ENCODE measurements at regions not wholly inside any gene's neighbourhood (a gene's known extent, or its start where the extent isn't known, plus 50 kb on each side); places are given as distances from the start of the nearest gene placed in this dataset.

DNA sequence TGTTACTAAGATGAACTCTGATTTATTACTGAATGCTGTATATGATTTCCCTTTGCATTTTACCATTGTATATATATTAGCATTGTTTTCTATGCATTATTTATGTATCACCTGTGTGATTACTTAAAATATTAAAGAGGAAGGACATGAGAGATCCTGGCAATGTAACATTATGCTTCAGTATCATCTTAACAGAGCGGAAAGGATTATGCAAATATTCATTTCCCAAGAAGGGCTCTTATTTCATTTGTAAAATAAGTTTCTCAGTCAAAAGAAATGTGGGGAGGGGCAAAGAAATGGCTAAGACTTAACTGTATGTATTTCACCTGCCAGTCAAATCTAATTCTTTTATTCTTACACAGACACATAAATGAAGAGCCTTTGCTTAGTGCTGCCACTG is 654.2 kb upstream of the PKDCC start:
- no peak for TF ChIP-seq CTCF (conservative IDR thresholded peaks at IDR 0.05; ENCODE audit: low read depth, low read length)
- Histone ChIP-seq H3K27ac (no peak overlapping the region), H3K79me2 (ENCODE audit: insufficient read depth, low read depth) (no peaks in the 10 kb centered on the region), H3K9ac (no peak overlapping the region), H3K4me1 (ENCODE audit: low read depth, poor library complexity, severe bottlenecking) (no peaks in the 10 kb centered on the region), H3K36me3 (ENCODE audit: insufficient read depth) (no peaks in the 10 kb centered on the region), H2AFZ (ENCODE audit: low read depth) (no peak overlapping the region), H3K4me2 (no peak overlapping the region), H3K4me3 (IDR thresholded peaks at IDR 0.05; ENCODE audit: insufficient read depth, low read depth, low read length) (no peak overlapping the region), H4K20me1 (ENCODE audit: insufficient read depth) (no peaks in the 10 kb centered on the region), H3K27me3 (ENCODE audit: insufficient read depth, low read depth) (no peaks in the 10 kb centered on the region)

DNA sequence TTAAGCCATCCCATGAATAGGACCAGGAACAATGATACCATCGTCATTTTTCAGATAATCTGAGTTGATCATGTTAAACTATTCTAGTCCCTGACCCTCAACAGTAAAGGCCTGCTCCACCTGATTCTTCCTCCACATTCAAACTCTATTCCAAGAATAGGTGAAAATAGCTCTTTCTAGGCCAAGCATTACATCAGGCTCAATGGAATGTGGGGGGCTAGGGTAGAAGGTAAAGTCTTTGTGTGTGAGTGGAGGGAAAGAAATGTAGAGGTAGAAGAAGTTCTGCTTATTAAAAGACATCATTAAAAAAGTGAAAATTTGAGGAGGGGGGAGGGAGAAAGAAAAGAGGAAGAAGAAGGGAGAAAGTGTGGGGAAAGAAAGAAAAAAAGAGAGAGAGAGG is 653.3 kb upstream of the PKDCC start:
- Histone ChIP-seq H3K4me2 (no peak overlapping the region), H3K27me3 (ENCODE audit: insufficient read depth, low read depth) (no peaks in the 10 kb centered on the region), H3K36me3 (ENCODE audit: insufficient read depth) (no peaks in the 10 kb centered on the region), H2AFZ (ENCODE audit: low read depth) (no peak overlapping the region), H3K4me3 (IDR thresholded peaks at IDR 0.05; ENCODE audit: insufficient read depth, low read depth, low read length) (no peak overlapping the region), H3K27ac (no peak overlapping the region), H3K4me1 (ENCODE audit: low read depth, poor library complexity, severe bottlenecking) (no peaks in the 10 kb centered on the region), H4K20me1 (ENCODE audit: insufficient read depth) (no peaks in the 10 kb centered on the region), H3K9ac (no peak overlapping the region), H3K79me2 (ENCODE audit: insufficient read depth, low read depth) (no peaks in the 10 kb centered on the region)
- no peak for TF ChIP-seq CTCF (conservative IDR thresholded peaks at IDR 0.05; ENCODE audit: low read depth, low read length)

DNA sequence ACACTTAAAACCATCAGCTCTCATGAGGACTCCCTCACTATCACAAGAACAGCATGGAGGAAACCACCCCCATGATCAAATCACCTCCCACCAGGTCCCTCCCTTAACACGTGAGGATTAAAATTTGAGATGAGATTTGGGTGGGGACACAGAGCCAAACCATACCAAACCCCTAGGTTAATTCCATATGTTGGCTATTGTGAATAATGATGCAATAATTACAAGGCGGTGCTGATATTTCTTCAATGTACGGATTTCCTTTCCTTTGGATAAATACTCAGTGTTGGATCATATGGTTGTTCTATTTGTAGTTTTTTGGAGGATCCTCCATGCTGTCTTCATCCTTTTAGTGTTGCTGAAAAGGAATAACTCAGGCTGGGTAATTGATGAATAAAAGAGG is 652.1 kb upstream of the PKDCC start:
- Histone ChIP-seq H3K79me2 (ENCODE audit: insufficient read depth, low read depth) (no peaks in the 10 kb centered on the region), H3K36me3 (ENCODE audit: insufficient read depth) (no peaks in the 10 kb centered on the region), H3K27ac (no peak overlapping the region), H3K27me3 (ENCODE audit: insufficient read depth, low read depth) (no peaks in the 10 kb centered on the region), H3K4me3 (IDR thresholded peaks at IDR 0.05; ENCODE audit: insufficient read depth, low read depth, low read length) (no peak overlapping the region), H3K4me1 (ENCODE audit: low read depth, poor library complexity, severe bottlenecking) (no peaks in the 10 kb centered on the region), H4K20me1 (ENCODE audit: insufficient read depth) (no peaks in the 10 kb centered on the region), H3K9ac (no peak overlapping the region), H3K4me2 (no peak overlapping the region), H2AFZ (ENCODE audit: low read depth) (no peak overlapping the region)
- TF ChIP-seq CTCF (conservative IDR thresholded peaks at IDR 0.05; ENCODE audit: low read depth, low read length), result no peak

DNA sequence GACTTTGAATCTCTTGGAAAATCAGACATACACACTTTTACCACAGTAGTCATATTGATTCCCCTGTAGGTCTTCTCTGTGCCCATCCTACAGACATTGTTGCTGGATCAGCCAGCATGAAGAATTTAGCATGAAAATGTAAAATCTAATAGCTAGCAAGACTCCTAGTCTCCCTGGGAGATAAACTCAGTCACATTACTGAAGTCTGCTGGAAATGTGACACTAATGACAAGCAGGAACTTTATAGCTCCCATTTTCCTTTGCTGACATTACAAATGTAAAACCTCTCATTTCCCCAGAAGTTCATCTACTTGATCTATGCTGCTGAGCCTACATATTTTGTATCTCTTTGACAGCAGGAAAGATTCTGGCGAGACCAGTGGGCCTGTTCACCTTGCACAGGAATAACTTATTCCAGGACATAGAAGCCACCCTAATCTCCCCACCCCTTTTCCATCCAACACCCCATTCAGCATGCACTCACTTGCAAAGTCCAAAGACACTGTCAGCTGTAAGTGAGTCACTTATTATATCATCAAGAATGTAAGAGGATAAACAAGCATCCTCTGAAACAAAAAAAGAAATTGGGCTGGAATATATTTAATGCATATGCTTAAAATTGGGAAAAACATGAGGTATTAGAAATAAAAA is 648.3 kb upstream of the PKDCC start:
- TF ChIP-seq CTCF (conservative IDR thresholded peaks at IDR 0.05; ENCODE audit: low read depth, low read length), result no peak
- no peaks in the 10 kb centered on the region for H4K20me1 ChIP-seq (ENCODE audit: insufficient read depth)
- H2AFZ ChIP-seq (ENCODE audit: low read depth), result no peak overlapping the region
- no peak overlapping the region for H3K4me3 ChIP-seq (IDR thresholded peaks at IDR 0.05; ENCODE audit: insufficient read depth, low read depth, low read length)
- no peaks in the 10 kb centered on the region for H3K79me2 ChIP-seq (ENCODE audit: insufficient read depth, low read depth)
- no peak overlapping the region for H3K4me2 ChIP-seq
- H3K27ac ChIP-seq, result no peak overlapping the region
- H3K36me3 ChIP-seq (ENCODE audit: insufficient read depth), result no peaks in the 10 kb centered on the region
- no peaks in the 10 kb centered on the region for H3K4me1 ChIP-seq (ENCODE audit: low read depth, poor library complexity, severe bottlenecking)
- H3K27me3 ChIP-seq (ENCODE audit: insufficient read depth, low read depth), result no peaks in the 10 kb centered on the region
- H3K9ac ChIP-seq, result no peak overlapping the region
